ENCODE measurements at regions not wholly inside any gene's neighbourhood (a gene's known extent, or its start where the extent isn't known, plus 50 kb on each side); places are given as distances from the start of the nearest gene placed in this dataset.

GRCh38 chr15:47312161-47312560, 405.1 kb upstream of the SEMA6D start:
- 67 to 71% (median 69%) methylated on average over 3 of the region's 3 CpGs for WGBS, 4 donors
- no peak for DNase-seq

GRCh38 chr15:47326410-47327333, 390.6 kb upstream of the SEMA6D start:
- Histone ChIP-seq H3K27ac (no peak overlapping the region), H3K4me1 (replicated peaks in 1 of 2) (peaks cover 0 to 3% of the 10 kb centered on the region in 2 donors), H3K27me3 (no peaks in the 10 kb centered on the region), H3K4me3 (no peak overlapping the region), H3K9me3 (replicated peaks in 1 of 3) (no peaks in the 10 kb centered on the region), H3K36me3 (replicated peaks in 1 of 2) (no peaks in the 10 kb centered on the region)
- WGBS, 4 donors = 80 to 81% (median 81%) methylated on average over 5 of the region's 5 CpGs
- TF ChIP-seq POLR2A (IDR thresholded peaks at IDR 0.05) = no peak
- TF ChIP-seq CTCF (IDR thresholded peaks at IDR 0.05) = no peak
- intact Hi-C loops (cut with DNase I) = no loop called here
- peak in 1 of 7 donors; percentile 2 for DNase-seq

More at GRCh38 chr15:47312161-47312560, 405.1 kb upstream of the SEMA6D start:
- no peaks in the 10 kb centered on the region for H3K27me3 ChIP-seq
- no peaks in the 10 kb centered on the region for H3K36me3 ChIP-seq (replicated peaks in 1 of 2)
- no peaks in the 10 kb centered on the region for H3K4me1 ChIP-seq (replicated peaks in 1 of 2)
- H3K27ac ChIP-seq = no peak overlapping the region
- H3K9me3 ChIP-seq (replicated peaks in 1 of 3) = no peaks in the 10 kb centered on the region
- H3K4me3 ChIP-seq = no peak overlapping the region
- intact Hi-C loops (cut with DNase I) = no loop called here
- TF ChIP-seq POLR2A (IDR thresholded peaks at IDR 0.05) = no peak
- TF ChIP-seq CTCF (IDR thresholded peaks at IDR 0.05) = no peak

GRCh38 chr15:47331829-47332393, 385.4 kb upstream of the SEMA6D start:
- Histone ChIP-seq H3K4me1 (replicated peaks in 1 of 2) (peaks cover 0 to 13% of the 10 kb centered on the region in 2 donors), H3K9me3 (replicated peaks in 1 of 3) (no peaks in the 10 kb centered on the region), H3K27ac (peak overlapping the region in 1 of 5 donors; percentile 32), H3K27me3 (no peaks in the 10 kb centered on the region), H3K36me3 (replicated peaks in 1 of 2) (no peaks in the 10 kb centered on the region), H3K4me3 (no peak overlapping the region)
- WGBS, 4 donors = 34 to 59% (median 42%) methylated on average over 6 of the region's 6 CpGs
- no peak for TF ChIP-seq POLR2A (IDR thresholded peaks at IDR 0.05)
- no peak for TF ChIP-seq CTCF (IDR thresholded peaks at IDR 0.05)
- intact Hi-C loops (cut with DNase I) = no loop called here
- DNase-seq = peak in 6 of 7 donors; percentile 23 to 54 (median 38)

DNA sequence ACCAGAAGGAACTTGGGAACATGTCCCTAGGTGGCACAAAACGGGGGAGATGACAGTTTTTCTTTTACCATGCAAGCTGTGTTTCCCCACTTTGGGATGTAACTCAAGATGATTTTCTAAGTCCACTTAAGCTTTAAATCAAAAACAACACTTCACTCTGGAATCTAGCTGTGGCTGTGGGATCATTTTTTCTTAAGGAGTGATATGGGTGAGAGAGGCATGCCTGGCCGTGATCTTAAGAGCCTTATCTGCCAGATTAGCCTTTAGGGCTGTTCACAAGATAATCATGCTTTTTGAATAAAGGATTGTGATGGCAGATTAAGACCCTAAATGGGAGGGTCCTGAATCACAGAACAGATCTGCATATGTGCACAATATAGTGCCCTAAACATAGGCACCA, 384.8 kb upstream of the SEMA6D start:
- Histone ChIP-seq H3K9me3 (replicated peaks in 1 of 3) (no peaks in the 10 kb centered on the region), H3K27me3 (no peaks in the 10 kb centered on the region)
- 40 to 59% (median 52%) methylated on average over 2 of the region's 2 CpGs for WGBS, 4 donors

More for the DNA sequence above, 384.8 kb upstream of the SEMA6D start:
- intact Hi-C loops (cut with DNase I) = no loop called here
- Histone ChIP-seq H3K27ac (no peak overlapping the region), H3K36me3 (replicated peaks in 1 of 2) (no peaks in the 10 kb centered on the region), H3K4me1 (replicated peaks in 1 of 2) (peaks cover 0 to 13% of the 10 kb centered on the region in 2 donors), H3K4me3 (no peak overlapping the region)
- TF ChIP-seq POLR2A (IDR thresholded peaks at IDR 0.05) (no peak), CTCF (IDR thresholded peaks at IDR 0.05) (no peak)
- no peak for DNase-seq

Data from adrenal gland (tissue), 9 donors.